ENCODE measurements at regions not wholly inside any gene's neighbourhood (a gene's known extent, or its start where the extent isn't known, plus 50 kb on each side); places are given as distances from the start of the nearest gene placed in this dataset.
"Not testable (repeated sequence)": the region's sequence is repeated elsewhere in the genome, so short reads cannot be mapped to it uniquely, and the experiment has no call there.

GRCh38 chr4:15163284-15163645 is 161.0 kb downstream of the CPEB2 start:
- no peaks in the 10 kb centered on the region for H3K27me3 Mint-ChIP-seq (ENCODE audit: low read depth, poor library complexity)
- H3K27ac Mint-ChIP-seq: no peak overlapping the region
- H3K4me1 Mint-ChIP-seq: peaks cover 16% of the 10 kb centered on the region
- H3K9me3 Mint-ChIP-seq: no peaks in the 10 kb centered on the region
- TF ChIP-seq CTCF (IDR thresholded peaks at IDR 0.05): no peak
- H3K36me3 Mint-ChIP-seq (ENCODE audit: low read depth): no peaks in the 10 kb centered on the region
- H3K4me3 Mint-ChIP-seq: no peak overlapping the region
- no peak for DNase-seq

GRCh38 chr4:15164571-15164970 is 162.3 kb downstream of the CPEB2 start:
- Mint-ChIP-seq H3K27ac (no peak overlapping the region), H3K4me1 (peaks cover 7% of the 10 kb centered on the region), H3K9me3 (no peaks in the 10 kb centered on the region), H3K27me3 (ENCODE audit: low read depth, poor library complexity) (no peaks in the 10 kb centered on the region), H3K4me3 (no peak overlapping the region), H3K36me3 (ENCODE audit: low read depth) (no peaks in the 10 kb centered on the region)
- DNase-seq: no peak
- no peak for TF ChIP-seq CTCF (IDR thresholded peaks at IDR 0.05)

GRCh38 chr4:15167743-15168142 is 165.5 kb downstream of the CPEB2 start:
- Mint-ChIP-seq H3K36me3 (ENCODE audit: low read depth) (peaks cover 7% of the 10 kb centered on the region), H3K27me3 (ENCODE audit: low read depth, poor library complexity) (peaks cover 3% of the 10 kb centered on the region), H3K4me3 (no peak overlapping the region), H3K9me3 (peaks cover 20% of the 10 kb centered on the region), H3K4me1 (no peaks in the 10 kb centered on the region), H3K27ac (no peak overlapping the region)
- DNase-seq: no peak
- no peak for TF ChIP-seq CTCF (IDR thresholded peaks at IDR 0.05)

GRCh38 chr4:15168759-15169158 is 166.5 kb downstream of the CPEB2 start:
- no peak for TF ChIP-seq CTCF (IDR thresholded peaks at IDR 0.05)
- no peak overlapping the region for H3K4me3 Mint-ChIP-seq
- no peak for DNase-seq
- H3K27me3 Mint-ChIP-seq (ENCODE audit: low read depth, poor library complexity): peaks cover 3% of the 10 kb centered on the region
- no peaks in the 10 kb centered on the region for H3K4me1 Mint-ChIP-seq
- no peak overlapping the region for H3K27ac Mint-ChIP-seq
- peaks cover 16% of the 10 kb centered on the region for H3K36me3 Mint-ChIP-seq (ENCODE audit: low read depth)
- H3K9me3 Mint-ChIP-seq: peaks cover 30% of the 10 kb centered on the region

- TF ChIP-seq CTCF (IDR thresholded peaks at IDR 0.05): no peak
- Mint-ChIP-seq H3K27me3 (ENCODE audit: low read depth, poor library complexity) (peaks cover 3% of the 10 kb centered on the region), H3K4me1 (no peaks in the 10 kb centered on the region), H3K36me3 (ENCODE audit: low read depth) (peaks cover 18% of the 10 kb centered on the region), H3K4me3 (no peak overlapping the region), H3K27ac (peak overlapping the region; percentile 60), H3K9me3 (peaks cover 38% of the 10 kb centered on the region)
- DNase-seq: no peak
Observed at GRCh38 chr4:15171725-15172124, 169.4 kb downstream of the CPEB2 start.

GRCh38 chr4:15173251-15173650 is 171.0 kb downstream of the CPEB2 start:
- Mint-ChIP-seq H3K27me3 (ENCODE audit: low read depth, poor library complexity) (peaks cover 3% of the 10 kb centered on the region), H3K27ac (no peak overlapping the region), H3K4me1 (no peaks in the 10 kb centered on the region), H3K36me3 (ENCODE audit: low read depth) (peaks cover 18% of the 10 kb centered on the region), H3K4me3 (no peak overlapping the region), H3K9me3 (peaks cover 38% of the 10 kb centered on the region)
- DNase-seq: no peak
- no peak for TF ChIP-seq CTCF (IDR thresholded peaks at IDR 0.05)

- not testable (repeated sequence) for H3K27me3 Mint-ChIP-seq (ENCODE audit: low read depth, poor library complexity); DNase-seq; H3K4me3 Mint-ChIP-seq; H3K4me1 Mint-ChIP-seq
- Mint-ChIP-seq H3K36me3 (ENCODE audit: low read depth) (peaks cover 18% of the 10 kb centered on the region), H3K9me3 (peaks cover 38% of the 10 kb centered on the region), H3K27ac (peak overlapping the region; percentile 64)
Observed at GRCh38 chr4:15174168-15174567, 171.9 kb downstream of the CPEB2 start.

- H3K9me3 Mint-ChIP-seq; H3K27ac Mint-ChIP-seq; H3K4me1 Mint-ChIP-seq; H3K4me3 Mint-ChIP-seq; DNase-seq; H3K27me3 Mint-ChIP-seq (ENCODE audit: low read depth, poor library complexity); H3K36me3 Mint-ChIP-seq (ENCODE audit: low read depth): not testable (repeated sequence)
Observed at GRCh38 chr4:15179842-15180241, 177.6 kb downstream of the CPEB2 start.
